Kidney epithelial cell (primary cell): ENCODE measurements at regions not wholly inside any gene's neighbourhood (a gene's known extent, or its start where the extent isn't known, plus 50 kb on each side); places are given as distances from the start of the nearest gene placed in this dataset.

Experiments used
- DNase-seq: peaks from one replicate; pipeline ENCODE4 v3.0.0-alpha.2; 2010; ENCODE audit warnings: low read depth
- H3K27me3 ChIP-seq: 2 replicates; pipeline ENCODE4 v1.6.0; 2011; ENCODE audit warnings: low read length; ENCODE audit not compliant: control insufficient read depth, insufficient read depth
- H3K36me3 ChIP-seq: 2 replicates; pipeline ENCODE4 v1.5.1; 2011; ENCODE audit warnings: low read length; ENCODE audit not compliant: control insufficient read depth, insufficient read depth
- H3K4me3 ChIP-seq: 2 replicates; pipeline ENCODE4 v1.5.1; 2011; ENCODE audit warnings: low read depth, mild to moderate bottlenecking, control low read depth, low read length
- TF ChIP-seq, protein P1 (sequence below): IDR thresholded peaks from 2 replicates; pipeline ENCODE4 v1.5.1; 2011; ENCODE audit warnings: mild to moderate bottlenecking, moderate library complexity, low read length, control low read depth, inconsistent platforms; ENCODE audit not compliant: insufficient read depth, poor library complexity, severe bottlenecking

DNA sequence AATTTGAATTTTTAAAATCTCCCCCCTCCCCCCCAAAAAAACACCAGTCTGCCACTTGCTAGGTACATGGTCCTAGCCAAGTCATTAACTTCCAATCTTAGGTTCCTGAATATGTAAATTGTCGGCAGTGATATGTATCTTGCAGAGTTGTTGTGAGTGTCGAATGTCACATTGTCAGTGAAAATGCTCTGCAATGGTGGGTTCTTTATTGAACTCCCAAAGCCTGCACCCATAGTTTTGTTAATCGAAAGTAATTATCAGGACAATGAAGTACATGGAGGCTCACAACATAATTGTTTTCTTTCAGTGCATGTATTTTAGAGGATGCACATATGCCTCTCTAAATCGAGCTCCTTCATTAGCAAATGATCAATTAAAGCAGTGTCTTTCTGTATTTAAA is 185.6 kb upstream of the S100G start:
- TF ChIP-seq, protein P1, sequence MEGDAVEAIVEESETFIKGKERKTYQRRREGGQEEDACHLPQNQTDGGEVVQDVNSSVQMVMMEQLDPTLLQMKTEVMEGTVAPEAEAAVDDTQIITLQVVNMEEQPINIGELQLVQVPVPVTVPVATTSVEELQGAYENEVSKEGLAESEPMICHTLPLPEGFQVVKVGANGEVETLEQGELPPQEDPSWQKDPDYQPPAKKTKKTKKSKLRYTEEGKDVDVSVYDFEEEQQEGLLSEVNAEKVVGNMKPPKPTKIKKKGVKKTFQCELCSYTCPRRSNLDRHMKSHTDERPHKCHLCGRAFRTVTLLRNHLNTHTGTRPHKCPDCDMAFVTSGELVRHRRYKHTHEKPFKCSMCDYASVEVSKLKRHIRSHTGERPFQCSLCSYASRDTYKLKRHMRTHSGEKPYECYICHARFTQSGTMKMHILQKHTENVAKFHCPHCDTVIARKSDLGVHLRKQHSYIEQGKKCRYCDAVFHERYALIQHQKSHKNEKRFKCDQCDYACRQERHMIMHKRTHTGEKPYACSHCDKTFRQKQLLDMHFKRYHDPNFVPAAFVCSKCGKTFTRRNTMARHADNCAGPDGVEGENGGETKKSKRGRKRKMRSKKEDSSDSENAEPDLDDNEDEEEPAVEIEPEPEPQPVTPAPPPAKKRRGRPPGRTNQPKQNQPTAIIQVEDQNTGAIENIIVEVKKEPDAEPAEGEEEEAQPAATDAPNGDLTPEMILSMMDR, result no peak
- Histone ChIP-seq H3K36me3 (no peaks in the 10 kb centered on the region), H3K4me3 (no peak overlapping the region), H3K27me3 (no peaks in the 10 kb centered on the region)
- no peak for DNase-seq

GRCh38 chrX:16465081-16465876 is 184.7 kb upstream of the S100G start:
- TF ChIP-seq, protein P1, result no peak
- DNase-seq, result no peak
- no peak overlapping the region for H3K4me3 ChIP-seq
- H3K36me3 ChIP-seq, result no peaks in the 10 kb centered on the region
- H3K27me3 ChIP-seq, result no peaks in the 10 kb centered on the region

GRCh38 chrX:16466640-16467432 is 183.1 kb upstream of the S100G start:
- Histone ChIP-seq H3K36me3 (no peaks in the 10 kb centered on the region), H3K4me3 (no peak overlapping the region), H3K27me3 (no peaks in the 10 kb centered on the region)
- no peak for DNase-seq
- TF ChIP-seq, protein P1, result no peak

- Histone ChIP-seq H3K4me3 (no peak overlapping the region), H3K27me3 (no peaks in the 10 kb centered on the region), H3K36me3 (no peaks in the 10 kb centered on the region)
- no peak for DNase-seq
- TF ChIP-seq, protein P1, result no peak
Measured at GRCh38 chrX:16469870-16470269, 180.1 kb upstream of the S100G start.

DNA sequence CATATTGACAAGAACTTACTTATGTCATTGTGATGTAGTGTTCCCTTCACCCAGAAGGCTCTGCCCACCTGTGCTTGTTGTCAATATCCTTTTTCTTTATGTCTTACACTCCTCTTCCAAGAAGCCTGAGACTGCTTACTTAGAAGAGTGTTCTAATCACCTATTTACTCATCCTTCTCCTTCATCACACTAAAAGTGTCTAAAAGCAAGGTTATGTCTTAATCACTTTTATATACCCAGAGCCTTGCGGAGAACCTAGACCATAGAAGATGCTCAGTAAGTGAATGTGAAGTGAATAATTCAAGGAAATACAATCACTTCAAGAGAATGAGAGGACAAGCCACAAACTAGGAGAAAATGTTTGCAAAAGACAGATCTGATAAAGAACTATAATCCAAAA is 177.6 kb upstream of the S100G start:
- DNase-seq, result no peak
- TF ChIP-seq, protein P1, result no peak
- no peak overlapping the region for H3K4me3 ChIP-seq
- no peaks in the 10 kb centered on the region for H3K27me3 ChIP-seq
- no peaks in the 10 kb centered on the region for H3K36me3 ChIP-seq
